Activated CD8-positive, alpha-beta memory T cell treated with anti-CD3 and anti-CD28 coated beads, Interleukin-2, amount 50 U/mL, for 48 hours (primary cell): ENCODE measurements at regions not wholly inside any gene's neighbourhood (a gene's known extent, or its start where the extent isn't known, plus 50 kb on each side); places are given as distances from the start of the nearest gene placed in this dataset.
"Not testable (repeated sequence)": the region's sequence is repeated elsewhere in the genome, so short reads cannot be mapped to it uniquely, and the experiment has no call there.

ENCODE experiments used
- DNase-seq: peaks from one replicate; pipeline ENCODE4 v3.0.0-alpha.2; 2020

- DNase-seq = no peak
These were observed 227.0 kb upstream of the RASGEF1B start for GRCh38 chr4:81698538-81699296.

- no peak for DNase-seq
These were observed 222.6 kb upstream of the RASGEF1B start for GRCh38 chr4:81694176-81694913.

GRCh38 chr4:81690871-81691270 lies 219.2 kb upstream of the RASGEF1B start:
- no peak for DNase-seq

DNA sequence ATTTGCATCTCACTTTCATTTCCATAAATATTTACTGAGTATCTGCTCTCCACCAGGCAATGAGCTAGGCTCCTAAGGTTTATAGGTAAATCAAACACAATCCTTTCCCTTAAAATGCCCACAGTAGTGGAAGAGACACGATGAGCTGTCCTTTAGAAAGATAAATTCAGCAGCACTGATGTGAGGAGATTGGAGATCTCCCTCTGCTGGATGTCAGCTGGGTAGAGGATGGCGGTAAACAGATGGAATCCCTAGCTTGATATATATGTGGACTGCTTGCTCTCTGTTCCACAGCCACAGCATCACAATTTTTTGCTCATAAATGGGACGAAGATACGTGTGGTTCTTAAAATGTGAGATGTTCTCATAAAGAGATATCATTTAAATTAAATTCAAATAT lies 216.4 kb upstream of the RASGEF1B start:
- DNase-seq = no peak

- no peak for DNase-seq
These were observed 215.8 kb upstream of the RASGEF1B start for GRCh38 chr4:81687471-81687870.

GRCh38 chr4:81685104-81685503 lies 213.4 kb upstream of the RASGEF1B start:
- DNase-seq = no peak

DNA sequence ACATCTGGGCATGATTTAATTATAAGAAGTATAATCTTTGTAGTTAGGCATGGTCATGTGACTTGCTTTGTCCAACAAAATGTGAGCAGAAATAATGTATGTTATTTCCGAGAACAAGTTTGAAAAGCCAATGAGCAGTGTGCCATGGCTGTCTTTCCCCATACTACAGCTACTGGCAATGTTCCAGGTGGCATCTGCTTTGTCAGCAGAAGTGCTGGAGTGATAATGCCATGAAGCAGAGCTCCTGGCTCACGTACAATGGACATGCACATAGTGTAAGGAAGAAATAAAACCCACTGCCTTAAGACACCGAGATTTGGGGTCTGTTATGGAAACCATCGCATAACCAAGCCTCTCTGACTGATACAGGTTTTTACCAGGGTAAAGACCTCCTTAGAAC lies 212.6 kb upstream of the RASGEF1B start:
- DNase-seq = no peak

- no peak for DNase-seq
These were observed 210.8 kb upstream of the RASGEF1B start for GRCh38 chr4:81682492-81682891.

DNA sequence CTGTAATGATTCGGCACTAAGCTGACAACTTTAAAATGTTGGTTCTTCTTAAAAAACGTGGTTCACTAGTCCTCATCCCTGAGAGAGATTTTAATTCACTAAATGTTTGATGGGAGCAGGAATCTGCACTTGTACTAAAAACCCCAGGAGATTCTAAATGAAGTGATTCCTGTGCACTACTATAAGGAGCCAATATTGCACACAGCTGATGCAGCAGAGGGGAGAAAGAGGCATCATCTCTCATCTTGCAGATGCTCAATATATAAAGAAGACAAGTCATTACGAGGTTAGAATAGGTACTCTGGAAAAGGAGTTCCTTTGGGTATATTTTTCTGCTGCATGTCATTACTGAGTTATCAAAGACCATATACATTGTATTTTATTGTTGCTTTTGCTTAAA lies 207.6 kb upstream of the RASGEF1B start:
- no peak for DNase-seq

DNA sequence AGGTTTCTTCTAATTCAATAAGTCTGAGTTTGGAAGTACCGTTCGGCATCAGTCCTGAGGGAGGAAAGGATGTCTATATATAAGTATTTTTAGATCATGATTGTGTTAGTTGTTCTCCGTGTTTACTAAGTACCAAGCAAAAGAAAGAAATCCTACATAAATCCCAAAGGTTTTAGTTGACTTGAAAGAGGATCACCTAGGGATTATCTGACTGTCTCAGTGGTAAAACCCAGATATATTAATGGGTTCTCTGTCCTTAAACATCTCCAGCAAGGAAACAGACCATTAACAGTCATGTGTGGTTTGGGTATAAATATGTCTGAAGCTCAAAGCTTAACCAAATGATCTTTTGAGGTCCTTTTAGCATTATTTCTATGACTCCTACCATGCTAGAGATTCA lies 207.1 kb upstream of the RASGEF1B start:
- DNase-seq = no peak

GRCh38 chr4:81676537-81676936 lies 204.8 kb upstream of the RASGEF1B start:
- no peak for DNase-seq

DNA sequence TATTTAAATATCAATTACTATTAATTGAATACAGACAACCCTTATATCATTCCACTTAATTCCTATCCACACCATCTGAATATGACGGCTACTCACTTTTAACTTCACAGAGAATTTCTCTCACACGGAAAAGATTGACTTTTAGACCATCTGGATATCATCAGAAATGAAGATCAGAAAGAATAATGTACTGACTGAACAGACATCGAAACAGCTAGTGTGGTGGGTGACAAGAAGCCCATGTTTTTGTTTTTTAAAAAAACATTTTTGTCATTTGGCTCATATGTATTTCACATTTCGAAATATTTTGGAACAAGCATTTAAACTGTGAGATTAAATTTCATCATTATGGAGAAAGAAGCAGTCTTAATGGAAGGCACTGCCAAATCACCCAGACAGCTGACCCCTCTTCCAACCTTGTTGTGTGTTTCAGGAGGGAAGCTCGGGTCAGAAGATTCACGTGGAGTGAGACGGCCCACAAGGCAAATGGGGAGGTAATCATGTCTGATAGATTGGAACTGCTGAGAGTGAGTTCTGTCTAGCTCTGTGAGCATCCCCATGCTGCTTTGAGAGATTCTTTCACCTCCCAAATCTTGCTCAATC lies 204.2 kb upstream of the RASGEF1B start:
- DNase-seq = no peak

DNA sequence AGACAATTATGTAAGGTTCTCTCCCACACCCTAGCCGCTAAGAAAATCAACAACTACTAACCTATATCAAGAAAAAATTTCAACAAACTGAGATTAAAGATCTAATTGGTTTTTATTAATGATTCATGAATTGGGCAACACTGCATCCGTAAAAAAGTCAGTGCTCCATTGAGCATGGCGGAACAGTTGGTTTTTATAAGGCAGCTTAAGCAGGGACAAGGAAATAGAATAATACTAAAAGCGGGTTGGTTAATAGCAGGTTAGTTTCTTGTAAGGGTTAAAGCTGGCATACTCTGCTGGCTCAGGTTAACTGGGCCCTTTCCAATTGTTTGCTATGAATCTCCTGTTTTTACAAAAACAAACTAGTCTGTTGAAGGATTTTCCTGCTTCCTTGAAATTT lies 202.3 kb upstream of the RASGEF1B start:
- no peak for DNase-seq

GRCh38 chr4:81668328-81668727 lies 196.6 kb upstream of the RASGEF1B start:
- not testable (repeated sequence) for DNase-seq

GRCh38 chr4:81667539-81667938 lies 195.8 kb upstream of the RASGEF1B start:
- DNase-seq = no peak

GRCh38 chr4:81666491-81666890 lies 194.8 kb upstream of the RASGEF1B start:
- no peak for DNase-seq

GRCh38 chr4:81665649-81666048 lies 193.9 kb upstream of the RASGEF1B start:
- no peak for DNase-seq

- DNase-seq = no peak
These were observed 193.3 kb upstream of the RASGEF1B start for GRCh38 chr4:81665045-81665444.

DNA sequence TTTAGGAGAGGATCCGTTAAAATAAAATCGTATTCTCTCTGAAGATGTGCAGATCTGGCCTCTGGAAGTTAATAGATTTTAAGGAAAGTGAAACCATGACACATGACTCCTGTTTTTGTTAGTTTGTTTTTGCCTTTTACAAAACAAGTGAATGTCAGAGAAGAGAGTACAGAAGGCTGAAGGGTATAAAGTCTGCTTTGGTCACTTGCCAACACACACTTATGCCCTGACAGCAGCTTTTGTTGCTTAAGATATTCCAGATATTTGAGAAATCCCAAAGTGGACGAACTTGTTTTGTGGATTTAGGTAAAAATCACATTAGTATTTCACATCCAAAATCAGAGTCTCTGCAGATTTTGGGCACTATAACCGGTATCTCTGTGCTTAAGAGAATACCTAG lies 192.4 kb upstream of the RASGEF1B start:
- DNase-seq = no peak

DNA sequence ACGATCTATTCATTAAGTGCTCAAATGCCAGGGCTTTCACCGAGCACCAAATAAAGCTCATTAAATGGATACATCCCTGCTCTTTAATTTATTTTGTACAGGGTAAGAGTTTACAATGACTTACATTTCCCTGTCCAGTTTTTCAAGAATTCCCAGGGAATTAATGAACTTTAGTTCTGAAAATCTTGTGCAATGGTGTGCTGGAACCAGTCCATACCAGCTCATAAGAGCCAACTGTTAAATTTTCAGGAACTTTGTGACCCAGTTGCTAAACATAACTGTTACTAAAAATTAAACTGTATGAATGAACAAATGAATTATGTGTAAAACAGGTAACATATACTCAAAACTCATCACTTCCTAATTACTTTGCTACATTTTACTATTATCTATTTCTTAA lies 191.7 kb upstream of the RASGEF1B start:
- DNase-seq = no peak

DNA sequence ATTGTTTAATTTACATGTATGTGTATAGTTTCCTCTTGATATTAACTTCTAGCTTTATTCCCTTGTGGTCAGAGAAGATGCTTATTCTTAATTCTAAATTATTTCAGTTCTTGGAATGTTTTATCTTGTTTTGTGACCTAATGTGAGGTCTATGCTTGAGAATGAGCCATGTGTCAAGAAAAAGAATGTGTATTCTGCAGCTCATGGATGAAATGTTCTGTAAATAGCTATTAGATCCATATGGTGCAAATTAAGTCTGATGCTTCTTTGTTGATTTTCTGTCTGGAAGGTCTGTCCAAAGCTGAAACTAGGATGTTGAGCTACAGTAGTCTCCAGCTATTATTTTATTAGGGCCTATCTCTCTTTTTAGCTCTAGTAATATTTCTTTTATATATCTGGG lies 187.3 kb upstream of the RASGEF1B start:
- DNase-seq = no peak

- no peak for DNase-seq
These were observed 180.4 kb upstream of the RASGEF1B start for GRCh38 chr4:81652069-81652478.

- DNase-seq = no peak
These were observed 179.7 kb upstream of the RASGEF1B start for GRCh38 chr4:81651243-81651899.
